SK-N-SH (cell line): ENCODE measurements at regions not wholly inside any gene's neighbourhood (a gene's known extent, or its start where the extent isn't known, plus 50 kb on each side); places are given as distances from the start of the nearest gene placed in this dataset.

Experiments
- CTCF ChIA-PET: fragments of 300-600, 350-600 bp; formaldehyde crosslinking; extraction: SDS; loops from one replicate; lab custom pipeline; 2021; lab: Yijun Ruan, JAX
- POLR2A ChIA-PET: fragments of 350-600 bp; sonication (Branson Sonifier 250); formaldehyde crosslinking; extraction: SDS; loops from one replicate; lab custom pipeline; 2020; ENCODE audit warnings: antibody characterized with exemption, inconsistent platforms; lab: Yijun Ruan, JAX
- DNase-seq: peaks from one replicate; pipeline ENCODE4 v3.0.0; 2012
- H2AFZ ChIP-seq: fragments of 200-600 bp; sonication (generic); 2 replicates; pipeline ENCODE4 v1.8.1; 2016; ENCODE audit warnings: antibody characterized with exemption, mild to moderate bottlenecking, low read depth
- H3F3A ChIP-seq: fragments of 200-600 bp; sonication (generic); replicated peaks from 2 replicates; pipeline ENCODE3; 2016; ENCODE audit warnings: antibody characterized with exemption, mild to moderate bottlenecking; ENCODE audit not compliant: insufficient read depth
- H3K27ac ChIP-seq, 2 experiments: fragments of 200-500 bp in 1 of 2; fragments of 200-600 bp in 1 of 2; sonication (Bioruptor generic) in 1 of 2; sonication (generic), shearing (Covaris generic) in 1 of 2; 2 replicates each; pipeline versions ENCODE4 v1.5.1 to v1.6.1; 2014 to 2016; ENCODE audit warnings: low read depth in 2 of 2, inconsistent platforms in 1 of 2, low read length in 1 of 2, mild to moderate bottlenecking in 1 of 2, mixed read lengths in 1 of 2
- H3K27me3 ChIP-seq: fragments of 200-600 bp; sonication (generic), shearing (Covaris generic); 2 replicates; pipeline ENCODE4 v1.6.1; 2016; ENCODE audit warnings: mixed run types; ENCODE audit not compliant: insufficient read depth
- H3K36me3 ChIP-seq, 2 experiments: fragments of 200-500 bp in 1 of 2; fragments of 200-600 bp in 1 of 2; sonication (Bioruptor generic) in 1 of 2; sonication (generic) in 1 of 2; replicated peaks in 1 of 2; 2 replicates each; pipeline versions ENCODE3 to v1.5.1; 2014 to 2016; ENCODE audit warnings: low read length in 1 of 2, mild to moderate bottlenecking in 1 of 2; ENCODE audit not compliant: insufficient read depth in 2 of 2, control insufficient read depth in 1 of 2
- H3K4me1 ChIP-seq, 2 experiments: fragments of 200-500 bp in 1 of 2; fragments of 200-600 bp in 1 of 2; sonication (Bioruptor generic) in 1 of 2; sonication (generic), shearing (Covaris generic) in 1 of 2; 2 replicates each; pipeline versions ENCODE4 v1.5.1 to v1.6.1; 2014 to 2016; ENCODE audit warnings: low read depth in 1 of 2, low read length in 1 of 2, mixed run types in 1 of 2; ENCODE audit not compliant: insufficient read depth in 2 of 2, control insufficient read depth in 1 of 2
- H3K4me2 ChIP-seq: fragments of 200-600 bp; sonication (generic), shearing (Covaris generic); 2 replicates; pipeline ENCODE4 v1.6.1; 2017; ENCODE audit warnings: mixed run types
- H3K4me3 ChIP-seq, 2 experiments: fragments of 200-500 bp in 1 of 2; fragments of 200-600 bp in 1 of 2; sonication (Bioruptor generic) in 1 of 2; sonication (generic), shearing (Covaris generic) in 1 of 2; 2 replicates each; pipeline versions ENCODE4 v1.5.1 to v1.8.1; 2014 to 2016; ENCODE audit warnings: low read depth in 2 of 2, inconsistent platforms in 1 of 2, low read length in 1 of 2, mild to moderate bottlenecking in 1 of 2, mixed read lengths in 1 of 2, moderate library complexity in 1 of 2
- H3K79me2 ChIP-seq: fragments of 200-600 bp; sonication (generic); 2 replicates; pipeline ENCODE4 v1.8.1; 2017; ENCODE audit warnings: mild to moderate bottlenecking; ENCODE audit not compliant: insufficient read depth
- H3K9ac ChIP-seq: fragments of 200-600 bp; sonication (generic); 2 replicates; pipeline ENCODE4 v1.6.1; 2017; ENCODE audit warnings: mixed run types
- H3K9me2 ChIP-seq: fragments of 200-600 bp; sonication (generic); 2 replicates; pipeline ENCODE4 v1.6.1; 2017; ENCODE audit warnings: mixed run types
- H3K9me3 ChIP-seq: fragments of 200-600 bp; sonication (generic); 2 replicates; pipeline ENCODE4 v1.6.1; 2017; ENCODE audit warnings: mixed run types, mild to moderate bottlenecking, moderate library complexity
- H4K20me1 ChIP-seq: fragments of 200-600 bp; sonication (generic); 2 replicates; pipeline ENCODE4 v1.6.1; 2017; ENCODE audit warnings: mild to moderate bottlenecking, mixed run types; ENCODE audit not compliant: insufficient read depth
- ELF1 ChIP-seq: IDR thresholded peaks from 2 replicates; pipeline ENCODE4 v1.4.0; 2012
- FOXJ3 ChIP-seq: sonication (generic); formaldehyde crosslinking; IDR thresholded peaks from 2 replicates; pipeline ENCODE4 v1.5.1; 2020; ENCODE audit warnings: mild to moderate bottlenecking, missing genetic modification reagents
- FOXM1 ChIP-seq: IDR thresholded peaks from 2 replicates; pipeline ENCODE4 v1.4.0; 2012; ENCODE audit warnings: low read depth, mild to moderate bottlenecking
- GATA2 ChIP-seq: sonication (generic); formaldehyde crosslinking; IDR thresholded peaks from 2 replicates; pipeline ENCODE4 v1.5.0; 2020; ENCODE audit warnings: mild to moderate bottlenecking, missing genetic modification reagents
- JUND ChIP-seq: IDR thresholded peaks from 2 replicates; pipeline ENCODE4 v1.4.0; 2012
- MAX ChIP-seq: IDR thresholded peaks from 2 replicates; pipeline ENCODE4 v1.4.0; 2012; ENCODE audit warnings: low read depth
- MEF2A ChIP-seq: IDR thresholded peaks from 2 replicates; pipeline ENCODE4 v1.4.0; 2012; ENCODE audit warnings: low read depth, borderline replicate concordance
- NRF1 ChIP-seq: IDR thresholded peaks from 2 replicates; pipeline ENCODE4 v1.6.1; 2012; ENCODE audit warnings: low read depth, mild to moderate bottlenecking, low read length
- POLR2AphosphoS5 ChIP-seq: IDR thresholded peaks from 2 replicates; pipeline ENCODE4 v1.6.1; 2012; ENCODE audit warnings: low read depth, low read length
- RAD21 ChIP-seq: IDR thresholded peaks from 2 replicates; pipeline ENCODE4 v1.6.1; 2012; ENCODE audit warnings: mild to moderate bottlenecking, low read length
- RCOR1 ChIP-seq: fragments of 150-350 bp; IDR thresholded peaks from 2 replicates; pipeline ENCODE4 v1.6.1; 2017; ENCODE audit warnings: antibody characterized with exemption, low read length
- REST ChIP-seq: IDR thresholded peaks from 2 replicates; pipeline ENCODE4 v1.6.1; 2012; ENCODE audit warnings: mild to moderate bottlenecking, low read depth, low read length, moderate library complexity
- RFX5 ChIP-seq: IDR thresholded peaks from 2 replicates; pipeline ENCODE4 v1.6.1; 2012; ENCODE audit warnings: mild to moderate bottlenecking, improper control_type of control experiment, low read length
- RXRA ChIP-seq: IDR thresholded peaks from 2 replicates; pipeline ENCODE4 v1.4.0; 2012; ENCODE audit warnings: low read depth, mild to moderate bottlenecking, borderline replicate concordance
- SMC3 ChIP-seq: IDR thresholded peaks from 2 replicates; pipeline ENCODE4 v1.6.1; 2012; ENCODE audit warnings: low read depth, low read length, improper control_type of control experiment
- TAF1 ChIP-seq: IDR thresholded peaks from 2 replicates; pipeline ENCODE4 v1.6.1; 2012; ENCODE audit warnings: low read depth, mild to moderate bottlenecking, low read length, moderate library complexity, borderline replicate concordance
- TEAD4 ChIP-seq: IDR thresholded peaks from 2 replicates; pipeline ENCODE4 v1.4.0; 2012; ENCODE audit warnings: mild to moderate bottlenecking, borderline replicate concordance; ENCODE audit not compliant: insufficient read depth
- USF2 ChIP-seq: fragments of 150-350 bp; IDR thresholded peaks from 2 replicates; pipeline ENCODE4 v1.6.1; 2017; ENCODE audit warnings: antibody characterized with exemption, low read length, low read depth, borderline replicate concordance
- YY1 ChIP-seq: IDR thresholded peaks from 2 replicates; pipeline ENCODE4 v1.4.0; 2012; ENCODE audit warnings: low read depth, mild to moderate bottlenecking
- WGBS: methylation state at CpG from one replicate; pipeline ENCODE4 v1.1.6; 2017; ENCODE audit warnings: low lambda C conversion rate; 5-methylcytosine and 5-hydroxymethylcytosine counted together

DNA sequence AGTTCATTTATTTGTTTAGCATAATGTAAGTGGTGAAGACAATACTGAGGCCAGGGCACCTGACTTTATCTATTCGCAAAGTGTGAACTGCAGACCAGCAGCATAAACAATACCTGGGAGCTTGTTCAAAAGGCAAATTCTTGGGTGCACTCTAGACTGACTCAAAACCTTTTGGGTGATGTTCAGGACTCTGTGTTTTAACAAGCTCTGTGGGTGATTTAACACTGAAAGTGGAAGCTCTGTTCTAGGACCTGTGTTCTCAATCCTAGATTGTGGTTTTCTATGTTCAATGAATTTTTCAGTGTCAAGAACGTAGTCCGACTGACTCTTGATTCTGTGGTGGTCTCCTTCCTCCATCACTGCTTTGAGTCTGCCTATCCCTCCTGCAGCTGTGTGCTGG lies 71.9 kb downstream of the GPR88 start:
- no peak overlapping the region for H3K27ac ChIP-seq
- H4K20me1 ChIP-seq, result no peaks in the 10 kb centered on the region
- H3K4me3 ChIP-seq, result no peak overlapping the region
- TF ChIP-seq RXRA, result no peak
- TF ChIP-seq RAD21, result no peak
- TF ChIP-seq TAF1, result no peak
- TF ChIP-seq MAX, result no peak
- TF ChIP-seq REST, result no peak
- TF ChIP-seq TEAD4, result no peak
- TF ChIP-seq POLR2AphosphoS5, result no peak
- TF ChIP-seq JUND, result no peak
- TF ChIP-seq SMC3, result no peak
- TF ChIP-seq GATA2 (CRISPR knock-in tag), result no peak
- TF ChIP-seq RCOR1, result no peak
- TF ChIP-seq MEF2A, result no peak
- no peak for TF ChIP-seq NRF1
- no peak for TF ChIP-seq USF2
- TF ChIP-seq ELF1, result no peak
- TF ChIP-seq RFX5, result no peak
- TF ChIP-seq YY1, result no peak
- TF ChIP-seq FOXM1, result no peak
- TF ChIP-seq FOXJ3 (CRISPR knock-in tag), result no peak
- TF ChIP-seq, all 33 proteins: peak for 0
- DNase-seq, result no peak
- Histone ChIP-seq H3K4me2 (no peak overlapping the region), H3K79me2 (no peaks in the 10 kb centered on the region), H3K9ac (no peak overlapping the region), H3K36me3 (no peaks in the 10 kb centered on the region), H3K9me2 (no peaks in the 10 kb centered on the region), H3K9me3 (no peaks in the 10 kb centered on the region), H3K4me1 (no peaks in the 10 kb centered on the region; a peak in 2 of 4 replicates), H3F3A (no peaks in the 10 kb centered on the region), H2AFZ (no peak overlapping the region), H3K27me3 (no peaks in the 10 kb centered on the region)
- POLR2A ChIA-PET, result no interaction called here
- CTCF ChIA-PET, result interaction anchor here (1.3 kb wide), 2 partner anchors 257 to 259 kb away, joined by 3 read pairs; no protein-coding TSS in a partner anchor
- 100% methylated on average over 3 of the region's 3 CpGs for WGBS
